Nephron (organoid): ENCODE measurements at regions not wholly inside any gene's neighbourhood (a gene's known extent, or its start where the extent isn't known, plus 50 kb on each side); places are given as distances from the start of the nearest gene placed in this dataset.
"Not testable (repeated sequence)": the region's sequence is repeated elsewhere in the genome, so short reads cannot be mapped to it uniquely, and the experiment has no call there.

ENCODE experiments used
- H3K27ac Mint-ChIP-seq, 3 experiments: 2 replicates each; pipeline ENCODE4 v1.8.0; 2020; ENCODE audit warnings: mixed read lengths in 3 of 3, mild to moderate bottlenecking in 2 of 3, moderate library complexity in 1 of 3
- H3K27me3 Mint-ChIP-seq: 2 replicates; pipeline ENCODE4 v1.8.0; 2021; ENCODE audit warnings: low read depth, mild to moderate bottlenecking, moderate library complexity, mixed read lengths
- H3K36me3 Mint-ChIP-seq: 2 replicates; pipeline ENCODE4 v1.8.0; 2020; ENCODE audit warnings: low read depth, mixed read lengths
- H3K4me1 Mint-ChIP-seq: 2 replicates; pipeline ENCODE4 v1.8.0; 2020; ENCODE audit warnings: mixed read lengths
- H3K4me3 Mint-ChIP-seq, 3 experiments: 2 replicates each; pipeline ENCODE4 v1.8.0; 2020; ENCODE audit warnings: mild to moderate bottlenecking in 3 of 3, mixed read lengths in 3 of 3, moderate library complexity in 2 of 3
- H3K9me3 Mint-ChIP-seq: 2 replicates; pipeline ENCODE4 v1.8.0; 2020; ENCODE audit warnings: mixed read lengths
- TF ChIP-seq, protein P1 (sequence below), 3 experiments: fragments of 200-600 bp; sonication (generic); IDR thresholded peaks; one replicate each; pipeline ENCODE4 v1.5.0; 2021; ENCODE audit warnings: antibody characterized with exemption in 3 of 3; ENCODE audit not compliant: unreplicated experiment in 3 of 3

DNA sequence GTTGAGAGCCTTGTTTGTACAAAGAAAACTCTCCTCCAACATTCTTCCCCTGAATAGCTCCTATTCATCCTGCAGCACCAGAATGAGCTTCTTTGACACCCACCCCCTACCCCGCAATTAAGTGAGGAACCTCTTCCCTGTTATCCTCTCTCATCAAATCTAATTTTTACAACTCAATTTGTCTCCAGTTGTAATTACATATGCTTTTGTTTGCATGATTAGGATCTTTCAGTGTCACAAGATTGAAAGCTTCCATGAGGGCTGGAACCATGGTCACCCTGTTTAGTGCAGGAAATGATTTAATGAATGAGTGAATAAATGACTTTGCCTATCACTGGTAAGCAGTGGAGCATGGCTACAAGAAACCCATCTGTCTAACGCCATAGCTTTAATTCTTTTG lies 334.6 kb upstream of the KLHL29 start:
- peaks cover 7% of the 10 kb centered on the region for H3K4me1 Mint-ChIP-seq
- no peak overlapping the region for H3K27ac Mint-ChIP-seq
- no peaks in the 10 kb centered on the region for H3K36me3 Mint-ChIP-seq
- peaks cover 5% of the 10 kb centered on the region for H3K27me3 Mint-ChIP-seq
- TF ChIP-seq, protein P1, sequence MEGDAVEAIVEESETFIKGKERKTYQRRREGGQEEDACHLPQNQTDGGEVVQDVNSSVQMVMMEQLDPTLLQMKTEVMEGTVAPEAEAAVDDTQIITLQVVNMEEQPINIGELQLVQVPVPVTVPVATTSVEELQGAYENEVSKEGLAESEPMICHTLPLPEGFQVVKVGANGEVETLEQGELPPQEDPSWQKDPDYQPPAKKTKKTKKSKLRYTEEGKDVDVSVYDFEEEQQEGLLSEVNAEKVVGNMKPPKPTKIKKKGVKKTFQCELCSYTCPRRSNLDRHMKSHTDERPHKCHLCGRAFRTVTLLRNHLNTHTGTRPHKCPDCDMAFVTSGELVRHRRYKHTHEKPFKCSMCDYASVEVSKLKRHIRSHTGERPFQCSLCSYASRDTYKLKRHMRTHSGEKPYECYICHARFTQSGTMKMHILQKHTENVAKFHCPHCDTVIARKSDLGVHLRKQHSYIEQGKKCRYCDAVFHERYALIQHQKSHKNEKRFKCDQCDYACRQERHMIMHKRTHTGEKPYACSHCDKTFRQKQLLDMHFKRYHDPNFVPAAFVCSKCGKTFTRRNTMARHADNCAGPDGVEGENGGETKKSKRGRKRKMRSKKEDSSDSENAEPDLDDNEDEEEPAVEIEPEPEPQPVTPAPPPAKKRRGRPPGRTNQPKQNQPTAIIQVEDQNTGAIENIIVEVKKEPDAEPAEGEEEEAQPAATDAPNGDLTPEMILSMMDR (IDR thresholded peaks at IDR 0.05; ENCODE audit: unreplicated experiment in 3 of 3): no peak
- no peak overlapping the region for H3K4me3 Mint-ChIP-seq
- H3K9me3 Mint-ChIP-seq: peaks cover 2% of the 10 kb centered on the region

DNA sequence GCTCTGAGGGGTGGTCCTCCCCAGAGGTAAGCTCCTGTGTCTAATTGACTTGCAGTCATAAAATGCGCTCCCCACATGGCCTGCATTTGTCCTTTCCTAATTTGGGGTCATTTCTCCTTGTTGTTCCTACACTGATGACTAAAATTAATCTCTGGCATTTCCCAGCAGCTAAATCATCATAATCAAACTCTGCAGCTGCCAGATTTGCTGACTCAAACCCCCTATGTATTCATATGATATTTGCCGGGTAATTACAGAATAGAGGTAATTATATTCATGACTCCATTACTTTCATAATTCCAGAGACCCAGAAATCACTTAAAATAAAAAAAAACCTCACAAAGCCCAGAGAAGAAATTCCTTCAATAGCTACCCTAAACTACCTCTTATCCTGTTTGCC lies 331.4 kb upstream of the KLHL29 start:
- peaks cover 2% of the 10 kb centered on the region for H3K9me3 Mint-ChIP-seq

DNA sequence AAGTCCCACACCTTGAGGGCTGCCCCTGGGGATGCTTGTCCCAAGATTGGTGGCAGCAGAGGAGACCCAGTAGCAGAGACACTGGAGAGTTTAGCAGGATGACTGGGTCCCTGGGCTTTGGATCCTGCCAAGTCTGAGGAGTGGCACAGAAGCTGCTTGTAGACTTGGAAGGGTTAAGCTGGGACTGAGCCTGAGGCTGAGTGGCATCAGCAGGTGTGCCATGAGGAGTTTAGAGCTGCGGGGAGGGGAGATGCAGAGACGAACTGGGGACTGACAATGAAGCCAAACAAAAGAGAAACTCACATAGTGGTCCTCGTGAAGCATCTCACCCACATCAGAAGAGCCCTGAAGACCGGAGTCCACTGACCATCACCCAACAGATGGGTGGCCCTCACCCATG lies 329.7 kb upstream of the KLHL29 start:
- H3K27ac Mint-ChIP-seq: peak overlapping the region in 1 of 3 experiments; percentile 26
- H3K9me3 Mint-ChIP-seq: peaks cover 2% of the 10 kb centered on the region
- peaks cover 12% of the 10 kb centered on the region for H3K4me1 Mint-ChIP-seq
- H3K27me3 Mint-ChIP-seq: peaks cover 17% of the 10 kb centered on the region
- TF ChIP-seq, protein P1 (IDR thresholded peaks at IDR 0.05; ENCODE audit: unreplicated experiment in 3 of 3): no peak
- H3K36me3 Mint-ChIP-seq: no peaks in the 10 kb centered on the region
- no peak overlapping the region for H3K4me3 Mint-ChIP-seq

More for the DNA sequence above, 331.4 kb upstream of the KLHL29 start:
- H3K36me3 Mint-ChIP-seq: no peaks in the 10 kb centered on the region
- H3K4me3 Mint-ChIP-seq: no peak overlapping the region
- TF ChIP-seq, protein P1 (IDR thresholded peaks at IDR 0.05; ENCODE audit: unreplicated experiment in 3 of 3): no peak
- peaks cover 12% of the 10 kb centered on the region for H3K4me1 Mint-ChIP-seq
- peaks cover 11% of the 10 kb centered on the region for H3K27me3 Mint-ChIP-seq
- H3K27ac Mint-ChIP-seq: no peak overlapping the region

DNA sequence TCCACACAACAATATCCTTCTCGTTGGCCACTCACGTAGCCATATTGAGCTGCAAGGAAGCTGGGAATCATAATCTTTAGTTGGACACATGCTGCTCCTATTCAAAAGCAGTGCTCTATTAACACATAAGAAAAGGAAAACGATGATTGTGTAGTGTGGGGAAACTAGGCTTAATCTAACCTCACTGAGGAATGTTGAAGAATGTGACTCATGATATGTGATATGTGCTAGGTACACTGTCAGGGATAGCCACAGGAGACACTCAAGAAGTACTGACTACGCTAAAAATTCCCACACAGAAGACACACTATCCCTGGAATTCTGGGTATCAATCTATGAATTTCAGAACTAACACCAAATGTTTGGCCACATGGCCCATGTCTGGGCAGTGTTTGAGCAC lies 328.1 kb upstream of the KLHL29 start:
- H3K36me3 Mint-ChIP-seq, H3K4me3 Mint-ChIP-seq, H3K27ac Mint-ChIP-seq, H3K9me3 Mint-ChIP-seq: not testable (repeated sequence)
- H3K4me1 Mint-ChIP-seq: peaks cover 12% of the 10 kb centered on the region
- peaks cover 27% of the 10 kb centered on the region for H3K27me3 Mint-ChIP-seq

DNA sequence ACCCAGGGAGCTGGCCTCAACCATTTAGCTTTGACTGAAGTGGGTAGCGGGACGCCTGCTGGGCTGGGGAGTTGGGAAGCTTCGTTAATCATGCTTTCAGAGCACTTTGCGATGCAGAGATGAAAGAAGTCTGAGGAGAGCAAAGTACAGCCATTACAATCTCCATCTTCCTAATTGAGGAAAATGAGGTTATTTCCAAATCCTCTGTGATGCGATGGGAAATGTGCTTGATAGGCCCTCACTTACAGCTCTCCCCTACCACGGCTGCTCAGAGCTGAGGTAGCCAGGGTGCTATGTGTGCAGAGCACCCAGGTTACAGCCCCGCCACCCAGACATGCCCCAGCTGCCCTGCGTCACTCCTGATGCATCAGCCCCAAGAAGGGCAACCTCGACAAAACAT lies 326.5 kb upstream of the KLHL29 start:
- Mint-ChIP-seq H3K9me3 (no peaks in the 10 kb centered on the region), H3K4me3 (no peak overlapping the region), H3K4me1 (peaks cover 12% of the 10 kb centered on the region), H3K36me3 (no peaks in the 10 kb centered on the region), H3K27me3 (peaks cover 27% of the 10 kb centered on the region), H3K27ac (no peak overlapping the region)
- TF ChIP-seq, protein P1 (IDR thresholded peaks at IDR 0.05; ENCODE audit: unreplicated experiment in 3 of 3): no peak

DNA sequence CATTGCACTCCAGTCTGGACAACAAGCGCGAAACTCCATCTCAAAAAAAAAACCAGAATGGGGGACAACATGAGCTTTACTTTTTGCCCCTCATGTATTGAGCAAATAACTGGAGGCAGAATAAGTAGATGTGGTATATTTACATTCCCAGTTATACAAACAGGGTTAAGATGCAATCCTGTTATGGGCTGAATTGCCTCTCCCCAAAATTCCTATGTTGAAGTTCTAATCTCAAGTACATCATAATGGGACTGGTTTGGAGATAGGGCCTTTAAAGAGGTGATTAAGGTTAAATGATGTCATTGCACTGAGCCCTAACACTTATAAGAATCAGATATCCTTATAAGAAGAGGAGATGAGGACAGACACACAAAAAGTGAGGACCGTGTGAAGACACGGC lies 319.8 kb upstream of the KLHL29 start:
- H3K4me1 Mint-ChIP-seq: no peaks in the 10 kb centered on the region
- H3K4me3 Mint-ChIP-seq: no peak overlapping the region
- H3K36me3 Mint-ChIP-seq: no peaks in the 10 kb centered on the region
- TF ChIP-seq, protein P1 (IDR thresholded peaks at IDR 0.05; ENCODE audit: unreplicated experiment in 3 of 3): no peak
- H3K27ac Mint-ChIP-seq: no peak overlapping the region
- H3K27me3 Mint-ChIP-seq: peaks cover 25% of the 10 kb centered on the region
- H3K9me3 Mint-ChIP-seq: no peaks in the 10 kb centered on the region
